ENCODE measurements at regions not wholly inside any gene's neighbourhood (a gene's known extent, or its start where the extent isn't known, plus 50 kb on each side); places are given as distances from the start of the nearest gene placed in this dataset.
"Not testable (repeated sequence)": the region's sequence is repeated elsewhere in the genome, so short reads cannot be mapped to it uniquely, and the experiment has no call there.

GRCh38 chr15:95681836-95682544 is 648.5 kb upstream of the NR2F2 start:
- no peak for DNase-seq

- no peak for DNase-seq
Observed at GRCh38 chr15:95684126-95684525, 646.4 kb upstream of the NR2F2 start.

GRCh38 chr15:95684693-95685115 is 645.8 kb upstream of the NR2F2 start:
- no peak for DNase-seq

- DNase-seq = no peak
Observed at GRCh38 chr15:95687061-95687460, 643.4 kb upstream of the NR2F2 start.

GRCh38 chr15:95687686-95688085 is 642.8 kb upstream of the NR2F2 start:
- DNase-seq = no peak

GRCh38 chr15:95690631-95691340 is 639.7 kb upstream of the NR2F2 start:
- DNase-seq = no peak

GRCh38 chr15:95693917-95694316 is 636.6 kb upstream of the NR2F2 start:
- no peak for DNase-seq

GRCh38 chr15:95698230-95698629 is 632.3 kb upstream of the NR2F2 start:
- DNase-seq = no peak

- no peak for DNase-seq
Observed at GRCh38 chr15:95698951-95699350, 631.5 kb upstream of the NR2F2 start.

- no peak for DNase-seq
Observed at GRCh38 chr15:95699578-95699977, 630.9 kb upstream of the NR2F2 start.

- not testable (repeated sequence) for DNase-seq
Observed at GRCh38 chr15:95700692-95701091, 629.8 kb upstream of the NR2F2 start.

GRCh38 chr15:95701410-95701809 is 629.1 kb upstream of the NR2F2 start:
- DNase-seq = no peak

- no peak for DNase-seq
Observed at GRCh38 chr15:95709959-95710695, 620.4 kb upstream of the NR2F2 start.

- DNase-seq = no peak
Observed at GRCh38 chr15:95712785-95713184, 617.7 kb upstream of the NR2F2 start.

GRCh38 chr15:95713324-95713723 is 617.2 kb upstream of the NR2F2 start:
- DNase-seq = no peak

- no peak for DNase-seq
Observed at GRCh38 chr15:95715116-95715903, 615.2 kb upstream of the NR2F2 start.

GRCh38 chr15:95715906-95716656 is 614.4 kb upstream of the NR2F2 start:
- no peak for DNase-seq

GRCh38 chr15:95716708-95717107 is 613.8 kb upstream of the NR2F2 start:
- DNase-seq = no peak

GRCh38 chr15:95718441-95718840 is 612.1 kb upstream of the NR2F2 start:
- DNase-seq = no peak

GRCh38 chr15:95724908-95725633 is 605.4 kb upstream of the NR2F2 start:
- DNase-seq = no peak

GRCh38 chr15:95726891-95727290 is 603.6 kb upstream of the NR2F2 start:
- no peak for DNase-seq

- no peak for DNase-seq
Observed at GRCh38 chr15:95733931-95734330, 596.6 kb upstream of the NR2F2 start.
